Nephron (organoid): ENCODE measurements at regions not wholly inside any gene's neighbourhood (a gene's known extent, or its start where the extent isn't known, plus 50 kb on each side); places are given as distances from the start of the nearest gene placed in this dataset.
A peak's percentile ranks its signal among the peaks of the same experiment; 100 is the strongest.

Source experiments
- H3K27ac Mint-ChIP-seq, 3 experiments: 2 replicates each; pipeline ENCODE4 v1.8.0; 2020; ENCODE audit warnings: mixed read lengths in 3 of 3, mild to moderate bottlenecking in 2 of 3, moderate library complexity in 1 of 3
- H3K27me3 Mint-ChIP-seq: 2 replicates; pipeline ENCODE4 v1.8.0; 2021; ENCODE audit warnings: low read depth, mild to moderate bottlenecking, moderate library complexity, mixed read lengths
- H3K36me3 Mint-ChIP-seq: 2 replicates; pipeline ENCODE4 v1.8.0; 2020; ENCODE audit warnings: low read depth, mixed read lengths
- H3K4me1 Mint-ChIP-seq: 2 replicates; pipeline ENCODE4 v1.8.0; 2020; ENCODE audit warnings: mixed read lengths
- H3K4me3 Mint-ChIP-seq, 3 experiments: 2 replicates each; pipeline ENCODE4 v1.8.0; 2020; ENCODE audit warnings: mild to moderate bottlenecking in 3 of 3, mixed read lengths in 3 of 3, moderate library complexity in 2 of 3
- H3K9me3 Mint-ChIP-seq: 2 replicates; pipeline ENCODE4 v1.8.0; 2020; ENCODE audit warnings: mixed read lengths
- TF ChIP-seq, protein P1 (sequence below), 3 experiments: fragments of 200-600 bp; sonication (generic); IDR thresholded peaks; one replicate each; pipeline ENCODE4 v1.5.0; 2021; ENCODE audit warnings: antibody characterized with exemption in 3 of 3; ENCODE audit not compliant: unreplicated experiment in 3 of 3

DNA sequence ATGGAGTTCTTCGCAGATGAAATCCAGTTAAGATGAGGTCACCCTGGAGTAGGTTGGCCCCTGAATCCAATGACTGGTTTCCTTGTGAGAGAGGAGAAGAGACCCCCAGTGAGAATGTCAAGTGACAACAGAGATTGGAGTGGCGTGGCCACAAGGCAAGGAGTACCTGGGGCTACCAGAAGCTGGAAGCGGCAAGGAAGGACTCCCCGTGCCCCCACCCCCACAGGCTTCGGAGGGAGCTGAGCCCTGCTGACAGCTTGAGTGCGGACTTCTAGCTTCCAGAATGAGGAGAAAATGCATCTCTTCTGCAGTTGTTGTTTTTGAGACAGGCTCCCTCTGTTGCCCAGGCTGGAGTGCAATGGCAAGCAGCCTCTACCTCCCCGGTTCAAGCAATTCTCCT is 78.0 kb upstream of the HPCAL1 start:
- Mint-ChIP-seq H3K36me3 (no peaks in the 10 kb centered on the region), H3K4me3 (peak overlapping the region in 1 of 3 experiments; percentile 17), H3K27ac (no peak overlapping the region), H3K9me3 (no peaks in the 10 kb centered on the region), H3K4me1 (peaks cover 38% of the 10 kb centered on the region), H3K27me3 (peaks cover 20% of the 10 kb centered on the region)
- TF ChIP-seq, protein P1, sequence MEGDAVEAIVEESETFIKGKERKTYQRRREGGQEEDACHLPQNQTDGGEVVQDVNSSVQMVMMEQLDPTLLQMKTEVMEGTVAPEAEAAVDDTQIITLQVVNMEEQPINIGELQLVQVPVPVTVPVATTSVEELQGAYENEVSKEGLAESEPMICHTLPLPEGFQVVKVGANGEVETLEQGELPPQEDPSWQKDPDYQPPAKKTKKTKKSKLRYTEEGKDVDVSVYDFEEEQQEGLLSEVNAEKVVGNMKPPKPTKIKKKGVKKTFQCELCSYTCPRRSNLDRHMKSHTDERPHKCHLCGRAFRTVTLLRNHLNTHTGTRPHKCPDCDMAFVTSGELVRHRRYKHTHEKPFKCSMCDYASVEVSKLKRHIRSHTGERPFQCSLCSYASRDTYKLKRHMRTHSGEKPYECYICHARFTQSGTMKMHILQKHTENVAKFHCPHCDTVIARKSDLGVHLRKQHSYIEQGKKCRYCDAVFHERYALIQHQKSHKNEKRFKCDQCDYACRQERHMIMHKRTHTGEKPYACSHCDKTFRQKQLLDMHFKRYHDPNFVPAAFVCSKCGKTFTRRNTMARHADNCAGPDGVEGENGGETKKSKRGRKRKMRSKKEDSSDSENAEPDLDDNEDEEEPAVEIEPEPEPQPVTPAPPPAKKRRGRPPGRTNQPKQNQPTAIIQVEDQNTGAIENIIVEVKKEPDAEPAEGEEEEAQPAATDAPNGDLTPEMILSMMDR (IDR thresholded peaks at IDR 0.05; ENCODE audit: unreplicated experiment in 3 of 3): no peak

DNA sequence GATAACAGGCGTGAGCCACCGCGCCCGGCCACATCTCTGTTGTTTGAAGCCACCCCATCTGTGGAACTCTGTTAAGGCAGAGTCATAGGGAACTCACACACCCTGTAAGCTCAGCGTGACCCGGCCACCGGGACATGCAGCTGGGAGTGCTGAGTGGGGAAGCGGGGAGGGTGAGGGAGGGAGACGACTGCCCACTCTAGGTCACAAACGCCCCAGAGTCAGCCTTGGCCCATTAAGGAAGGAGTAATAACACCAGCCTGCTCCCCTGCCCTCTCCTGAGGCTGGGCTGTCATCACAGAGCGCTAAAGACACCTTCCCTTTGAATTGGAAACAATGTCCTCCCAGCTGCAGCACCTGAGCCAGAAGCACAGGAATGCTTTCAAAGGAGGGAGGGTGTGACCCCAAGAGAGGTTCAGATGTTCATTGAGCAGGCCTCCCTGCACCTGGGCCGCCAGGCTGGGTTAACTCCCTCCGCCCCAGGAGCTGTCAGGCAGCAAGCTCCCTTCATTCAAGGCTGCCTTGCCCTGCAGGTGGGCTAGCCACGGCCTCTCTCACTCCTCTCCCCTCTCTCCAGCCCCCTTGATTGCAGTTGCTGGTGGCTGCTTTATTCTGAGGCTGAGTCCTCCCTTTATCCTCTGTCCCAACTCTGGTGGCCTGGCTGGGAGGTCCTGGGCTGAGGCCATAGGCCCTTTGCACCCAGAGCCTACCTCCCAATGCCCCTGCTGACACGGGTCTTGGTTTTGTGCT is 77.2 kb upstream of the HPCAL1 start:
- Mint-ChIP-seq H3K27ac (peak overlapping the region in 1 of 3 experiments; percentile 9), H3K27me3 (peaks cover 16% of the 10 kb centered on the region), H3K36me3 (no peaks in the 10 kb centered on the region), H3K4me3 (no peak overlapping the region), H3K9me3 (no peaks in the 10 kb centered on the region), H3K4me1 (peaks cover 31% of the 10 kb centered on the region)
- TF ChIP-seq, protein P1 (IDR thresholded peaks at IDR 0.05; ENCODE audit: unreplicated experiment in 3 of 3): no peak

DNA sequence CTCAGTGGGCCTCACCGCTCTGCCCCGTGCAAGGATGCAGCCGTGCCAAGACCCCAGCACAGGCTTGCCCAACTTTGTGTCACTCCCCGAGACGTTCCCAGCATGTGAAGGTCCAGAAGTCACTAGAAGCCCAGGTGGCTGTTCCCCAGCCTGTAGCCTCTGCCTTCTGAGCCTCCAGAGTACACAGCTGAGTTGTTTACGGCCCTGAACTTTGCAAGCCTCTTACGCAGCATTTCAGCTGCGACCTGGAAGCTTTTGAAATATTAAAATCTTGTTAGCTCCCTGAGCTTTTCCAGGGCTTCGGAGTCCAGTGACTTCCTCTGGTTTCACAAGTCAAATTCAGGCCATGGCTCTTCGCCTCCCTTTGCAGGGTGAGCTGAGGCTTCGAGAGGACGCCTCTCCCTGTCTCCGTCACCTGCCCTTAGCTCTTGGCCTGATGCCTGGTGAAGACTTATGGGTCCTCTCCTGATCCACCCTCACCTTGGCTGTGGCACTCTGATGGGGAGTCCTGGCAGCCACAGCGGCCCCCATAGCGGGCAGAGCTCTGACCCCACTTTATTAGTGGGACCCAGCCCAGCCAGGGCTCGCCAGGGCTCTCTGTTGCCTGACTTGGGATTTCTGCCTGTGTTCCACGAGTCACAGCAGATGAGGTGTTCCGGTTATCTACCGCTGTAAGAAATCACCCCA is 76.5 kb upstream of the HPCAL1 start:
- H3K4me1 Mint-ChIP-seq: peaks cover 26% of the 10 kb centered on the region
- no peaks in the 10 kb centered on the region for H3K36me3 Mint-ChIP-seq
- H3K4me3 Mint-ChIP-seq: no peak overlapping the region
- TF ChIP-seq, protein P1 (IDR thresholded peaks at IDR 0.05; ENCODE audit: unreplicated experiment in 3 of 3): no peak
- H3K9me3 Mint-ChIP-seq: no peaks in the 10 kb centered on the region
- peaks cover 13% of the 10 kb centered on the region for H3K27me3 Mint-ChIP-seq
- peak overlapping the region in 1 of 3 experiments; percentile 9 for H3K27ac Mint-ChIP-seq

DNA sequence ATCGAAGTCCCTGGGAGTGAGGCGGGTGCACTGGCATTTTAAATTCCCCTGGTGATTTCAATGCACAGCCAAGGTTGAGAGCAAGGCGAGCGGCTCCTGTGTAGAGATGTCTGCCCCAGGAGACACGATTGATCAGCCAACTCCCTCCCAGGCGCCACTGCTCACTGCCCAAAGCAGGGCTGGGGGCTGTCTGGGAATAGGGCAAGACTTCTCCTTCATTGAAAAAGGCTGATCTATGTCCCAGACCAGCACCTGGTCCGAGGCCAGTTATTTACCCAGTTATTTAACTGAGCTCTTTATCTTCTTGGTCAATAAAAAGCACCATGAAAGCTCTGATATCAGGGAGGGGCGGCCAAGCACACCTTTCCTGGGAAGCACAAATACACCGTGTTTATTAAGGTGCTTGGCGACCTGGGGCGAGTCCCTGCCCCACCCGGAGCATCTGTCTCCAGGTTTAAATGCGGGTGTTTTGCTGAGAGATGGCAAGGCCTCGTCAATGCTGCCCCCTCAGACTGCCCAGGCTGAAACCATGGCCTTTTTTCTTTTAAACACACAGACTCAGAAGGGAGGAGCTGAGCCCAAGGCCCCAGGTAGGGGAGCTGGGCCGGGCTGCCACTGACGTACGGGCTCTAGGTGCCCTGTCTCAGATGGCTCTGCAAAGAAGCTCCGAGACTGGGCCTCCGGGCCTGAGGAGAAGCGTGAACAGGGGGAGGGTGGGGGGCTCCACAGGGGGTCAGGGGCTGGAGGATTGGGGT is 73.9 kb upstream of the HPCAL1 start:
- TF ChIP-seq, protein P1 (IDR thresholded peaks at IDR 0.05; ENCODE audit: unreplicated experiment in 3 of 3): no peak
- Mint-ChIP-seq H3K27me3 (peaks cover 19% of the 10 kb centered on the region), H3K9me3 (no peaks in the 10 kb centered on the region), H3K4me1 (peaks cover 19% of the 10 kb centered on the region), H3K36me3 (no peaks in the 10 kb centered on the region), H3K27ac (peak overlapping the region in 1 of 3 experiments; percentile 31), H3K4me3 (no peak overlapping the region)

DNA sequence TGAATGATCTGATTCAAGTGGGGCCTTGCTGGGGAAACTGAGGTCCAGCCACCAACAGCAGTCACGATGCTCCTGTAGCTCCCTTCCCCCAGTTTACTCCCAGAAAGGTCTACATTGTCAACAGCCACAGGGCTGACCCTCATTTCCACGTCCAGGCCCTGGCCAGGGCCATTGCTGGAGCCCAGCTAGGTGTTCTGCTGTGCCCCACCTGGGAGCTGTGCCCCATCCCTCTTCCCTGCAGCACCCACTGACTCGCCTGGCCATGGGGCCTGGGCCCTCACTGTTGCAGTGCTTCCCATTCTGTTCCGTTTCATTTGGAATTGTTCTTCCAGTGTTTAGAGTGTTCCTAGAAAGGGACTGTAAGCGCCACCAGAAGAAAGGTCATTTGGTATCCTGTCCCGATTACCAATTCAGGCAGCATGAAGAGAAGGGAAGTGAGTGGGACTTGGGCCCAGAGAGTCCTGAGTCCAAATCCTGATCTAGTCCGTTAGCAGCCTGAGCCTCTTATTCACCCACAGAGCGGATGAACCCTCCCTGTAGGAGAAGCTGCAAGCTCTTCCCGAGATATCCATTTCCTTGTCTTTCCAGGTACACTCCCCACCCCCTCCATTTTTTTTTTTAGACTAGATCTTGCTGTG is 73.1 kb upstream of the HPCAL1 start:
- Mint-ChIP-seq H3K9me3 (no peaks in the 10 kb centered on the region), H3K27ac (no peak overlapping the region), H3K4me1 (peaks cover 19% of the 10 kb centered on the region), H3K27me3 (peaks cover 19% of the 10 kb centered on the region), H3K4me3 (no peak overlapping the region), H3K36me3 (no peaks in the 10 kb centered on the region)
- TF ChIP-seq, protein P1 (IDR thresholded peaks at IDR 0.05; ENCODE audit: unreplicated experiment in 3 of 3): no peak
